DMS114 treated with DMSO at 0.1 percent for 48 hours (cell line): ENCODE measurements at regions not wholly inside any gene's neighbourhood (a gene's known extent, or its start where the extent isn't known, plus 50 kb on each side); places are given as distances from the start of the nearest gene placed in this dataset.

Experiments
- DNase-seq: peaks from one replicate; lab custom pipeline; 2025; ENCODE audit not compliant: unreplicated experiment; lab: John Stamatoyannopoulos, UW

- DNase-seq, result no peak
Measured at GRCh38 chr5:124998520-124998919, 252.1 kb upstream of the ZNF608 start.

- DNase-seq, result no peak
Measured at GRCh38 chr5:125002727-125003598, 256.5 kb upstream of the ZNF608 start.

GRCh38 chr5:125004009-125004408 lies 257.6 kb upstream of the ZNF608 start:
- DNase-seq, result no peak

- no peak for DNase-seq
Measured at GRCh38 chr5:125005266-125005665, 258.8 kb upstream of the ZNF608 start.

GRCh38 chr5:125006011-125006685 lies 259.7 kb upstream of the ZNF608 start:
- no peak for DNase-seq

GRCh38 chr5:125010356-125010755 lies 263.9 kb upstream of the ZNF608 start:
- DNase-seq, result no peak

- DNase-seq, result no peak
Measured at GRCh38 chr5:125011014-125011413, 264.6 kb upstream of the ZNF608 start.

GRCh38 chr5:125011419-125011818 lies 265.0 kb upstream of the ZNF608 start:
- DNase-seq, result no peak

- DNase-seq, result no peak
Measured at GRCh38 chr5:125011947-125012346, 265.5 kb upstream of the ZNF608 start.

- no peak for DNase-seq
Measured at GRCh38 chr5:125012727-125013451, 266.4 kb upstream of the ZNF608 start.

- no peak for DNase-seq
Measured at GRCh38 chr5:125014202-125014601, 267.8 kb upstream of the ZNF608 start.

- DNase-seq, result no peak
Measured at GRCh38 chr5:125017796-125018195, 271.4 kb upstream of the ZNF608 start.

GRCh38 chr5:125023673-125024072 lies 277.2 kb upstream of the ZNF608 start:
- no peak for DNase-seq

- no peak for DNase-seq
Measured at GRCh38 chr5:125026867-125027731, 280.7 kb upstream of the ZNF608 start.

- DNase-seq, result no peak
Measured at GRCh38 chr5:125032286-125032685, 285.8 kb upstream of the ZNF608 start.

GRCh38 chr5:125033602-125034001 lies 287.2 kb upstream of the ZNF608 start:
- DNase-seq, result no peak

GRCh38 chr5:125034331-125034730 lies 287.9 kb upstream of the ZNF608 start:
- no peak for DNase-seq

- no peak for DNase-seq
Measured at GRCh38 chr5:125036494-125036893, 290.1 kb upstream of the ZNF608 start.

GRCh38 chr5:125037020-125037419 lies 290.6 kb upstream of the ZNF608 start:
- DNase-seq, result no peak

- no peak for DNase-seq
Measured at GRCh38 chr5:125037530-125037929, 291.1 kb upstream of the ZNF608 start.

- DNase-seq, result no peak
Measured at GRCh38 chr5:125038477-125038876, 292.0 kb upstream of the ZNF608 start.
